22Rv1 (cell line): ENCODE measurements at regions not wholly inside any gene's neighbourhood (a gene's known extent, or its start where the extent isn't known, plus 50 kb on each side); places are given as distances from the start of the nearest gene placed in this dataset.

ENCODE experiments used
- CTCF ChIP-seq: fragments of 450-650 bp; IDR thresholded peaks from 2 replicates; pipeline ENCODE4 v1.5.1; 2017; ENCODE audit warnings: mild to moderate bottlenecking
- ZFX ChIP-seq: fragments of 450-650 bp; IDR thresholded peaks from 2 replicates; pipeline ENCODE4 v1.6.1; 2017; ENCODE audit warnings: antibody characterized with exemption, borderline replicate concordance

GRCh38 chr4:177692907-177693306 lies 250.7 kb upstream of the AGA start:
- TF ChIP-seq CTCF (no peak), ZFX (no peak)
